D341Med (cell line): ENCODE measurements at regions not wholly inside any gene's neighbourhood (a gene's known extent, or its start where the extent isn't known, plus 50 kb on each side); places are given as distances from the start of the nearest gene placed in this dataset.
A peak's percentile ranks its signal among the peaks of the same experiment; 100 is the strongest.
"Not testable (repeated sequence)": the region's sequence is repeated elsewhere in the genome, so short reads cannot be mapped to it uniquely, and the experiment has no call there.

Source experiments
- DNase-seq: peaks from one replicate; pipeline ENCODE4 v3.0.0; 2012; ENCODE audit warnings: low spot score

- DNase-seq: no peak
Measured at GRCh38 chr13:107669391-107669993, 545.8 kb downstream of the LIG4 start.

- DNase-seq: no peak
Measured at GRCh38 chr13:107665926-107666458, 549.3 kb downstream of the LIG4 start.

DNA sequence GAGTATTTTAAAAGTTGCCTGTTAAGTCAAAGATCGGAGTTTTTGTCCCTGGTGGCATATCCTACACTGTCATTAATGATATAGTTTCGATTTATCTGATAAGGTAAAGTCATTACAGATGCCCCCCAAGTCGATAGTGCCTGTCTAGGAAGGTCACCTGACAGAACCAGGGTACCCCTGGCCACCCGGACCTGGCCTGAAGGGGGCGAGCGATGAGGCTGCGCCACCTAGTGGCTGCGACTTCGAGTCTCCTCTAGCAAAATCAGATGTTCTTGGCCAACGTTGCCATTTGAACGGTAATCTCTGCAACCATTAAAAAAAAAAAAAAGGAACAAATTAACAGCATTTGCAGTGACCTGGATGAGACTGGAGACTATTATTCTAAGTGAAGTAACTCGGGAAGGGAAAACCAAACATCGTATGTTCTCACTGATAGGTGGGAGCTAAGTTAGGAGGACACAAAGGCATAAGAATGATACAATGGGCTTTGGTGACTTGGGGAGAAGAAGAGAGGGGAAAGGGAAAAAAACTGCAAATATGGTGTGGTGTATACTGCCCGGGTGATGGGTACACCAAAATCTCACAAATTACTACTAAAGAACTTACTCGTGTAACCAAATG is 565.1 kb downstream of the LIG4 start:
- peak; percentile 79 for DNase-seq

- no peak for DNase-seq
Measured at GRCh38 chr13:107649079-107649478, 566.3 kb downstream of the LIG4 start.

DNA sequence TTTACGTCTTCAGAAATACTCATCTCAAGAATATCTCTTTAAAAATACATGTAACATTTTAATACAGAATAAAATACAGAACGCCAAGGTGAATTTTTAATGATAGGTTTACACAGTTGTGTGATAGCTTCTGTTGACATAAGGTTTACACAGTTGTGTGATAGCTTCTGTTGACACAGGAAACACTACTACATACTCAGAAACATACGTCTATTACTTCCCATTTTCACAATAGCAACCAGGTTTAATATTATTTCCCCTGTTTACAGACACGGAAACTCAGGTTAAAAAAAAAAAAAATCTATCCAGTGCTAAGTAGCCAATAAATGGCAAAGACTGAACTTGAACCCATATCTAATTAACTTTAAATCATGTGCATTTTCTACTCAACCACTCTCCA is 571.2 kb downstream of the LIG4 start:
- DNase-seq: no peak

DNA sequence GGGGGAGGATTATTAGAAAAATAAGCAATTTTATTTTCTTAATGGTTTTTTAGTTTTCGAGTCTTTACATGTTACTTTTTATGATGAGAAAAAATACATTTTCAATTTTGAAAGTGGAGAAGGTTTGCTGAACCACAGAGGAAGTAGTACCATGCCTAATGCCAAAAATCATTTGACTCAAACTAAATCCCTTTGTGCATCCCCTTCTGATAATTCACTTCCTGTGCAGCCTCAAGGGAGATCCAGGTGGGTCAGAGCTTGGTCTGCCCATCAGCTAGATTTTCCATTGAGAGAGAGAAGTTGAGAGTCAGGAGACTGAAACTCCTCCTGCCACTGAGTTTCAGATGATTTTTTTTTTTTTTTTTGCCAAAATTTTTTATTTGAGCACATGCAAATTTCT is 571.7 kb downstream of the LIG4 start:
- no peak for DNase-seq

- no peak for DNase-seq
Measured at GRCh38 chr13:107642831-107643230, 572.5 kb downstream of the LIG4 start.

GRCh38 chr13:107641574-107641973 is 573.8 kb downstream of the LIG4 start:
- no peak for DNase-seq

DNA sequence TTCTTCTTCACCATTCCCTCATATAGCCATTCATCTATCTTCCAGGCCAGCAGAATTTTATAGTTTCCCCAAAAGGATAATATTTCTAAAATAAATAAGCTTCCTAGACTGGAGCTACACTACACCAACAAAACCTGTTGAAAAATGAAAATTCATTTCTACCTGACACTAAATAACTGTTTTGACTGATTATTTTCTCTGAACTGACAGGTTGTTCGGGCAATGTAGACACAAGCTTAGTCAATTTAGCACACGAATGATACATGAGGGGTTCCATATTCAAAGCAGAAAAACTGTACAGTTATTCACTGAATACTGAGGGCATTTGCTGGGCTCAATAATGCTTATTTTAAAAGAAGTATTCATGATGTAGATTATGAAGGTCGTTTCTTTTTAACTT is 589.7 kb downstream of the LIG4 start:
- no peak for DNase-seq

GRCh38 chr13:107617527-107617926 is 597.8 kb downstream of the LIG4 start:
- DNase-seq: no peak

- no peak for DNase-seq
Measured at GRCh38 chr13:107612376-107612775, 603.0 kb downstream of the LIG4 start.

GRCh38 chr13:107608736-107609135 is 606.6 kb downstream of the LIG4 start:
- no peak for DNase-seq

- DNase-seq: no peak
Measured at GRCh38 chr13:107600971-107601370, 614.4 kb downstream of the LIG4 start.

GRCh38 chr13:107596306-107596705 is 619.0 kb downstream of the LIG4 start:
- DNase-seq: not testable (repeated sequence)

DNA sequence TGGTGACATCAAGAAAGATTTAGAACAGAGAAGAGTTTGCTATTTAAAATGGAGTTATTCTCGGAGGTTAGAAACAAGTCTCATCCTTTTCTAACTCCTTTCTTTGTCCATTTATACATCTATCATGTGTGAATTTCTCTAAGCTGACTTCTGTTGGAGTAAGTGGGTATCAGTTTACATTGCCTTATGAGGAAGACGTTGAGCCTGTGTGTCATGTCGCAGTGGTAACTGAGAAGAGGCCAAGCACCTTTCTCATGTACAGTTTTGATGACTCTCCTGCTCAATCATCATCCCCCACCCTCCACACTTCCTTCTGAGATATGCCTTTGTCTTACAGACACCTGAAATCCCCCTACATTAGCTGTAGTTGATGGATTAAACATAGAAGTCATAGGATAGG is 624.8 kb downstream of the LIG4 start:
- no peak for DNase-seq

DNA sequence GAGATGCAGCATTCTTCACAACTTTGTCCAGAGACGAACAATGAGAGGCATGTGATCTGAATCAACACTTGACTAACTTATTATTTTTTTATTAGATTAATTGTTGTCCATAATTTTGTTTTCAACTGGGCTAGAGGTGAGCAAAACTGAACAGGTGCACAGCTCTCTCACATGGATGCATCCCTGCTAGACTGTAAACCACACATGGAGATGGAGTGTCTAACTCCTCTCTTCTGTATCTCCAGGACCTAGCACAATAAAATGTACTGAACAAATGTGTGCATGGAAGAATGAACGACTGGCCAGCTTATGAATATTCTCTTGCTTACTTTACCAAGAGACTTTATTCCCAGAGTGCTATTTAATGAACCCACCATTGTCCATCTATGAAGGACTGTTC is 627.7 kb downstream of the LIG4 start:
- no peak for DNase-seq

GRCh38 chr13:107586216-107586615 is 629.1 kb downstream of the LIG4 start:
- DNase-seq: no peak

- DNase-seq: no peak
Measured at GRCh38 chr13:107585469-107586180, 629.7 kb downstream of the LIG4 start.

GRCh38 chr13:107582171-107582570 is 633.2 kb downstream of the LIG4 start:
- DNase-seq: no peak

DNA sequence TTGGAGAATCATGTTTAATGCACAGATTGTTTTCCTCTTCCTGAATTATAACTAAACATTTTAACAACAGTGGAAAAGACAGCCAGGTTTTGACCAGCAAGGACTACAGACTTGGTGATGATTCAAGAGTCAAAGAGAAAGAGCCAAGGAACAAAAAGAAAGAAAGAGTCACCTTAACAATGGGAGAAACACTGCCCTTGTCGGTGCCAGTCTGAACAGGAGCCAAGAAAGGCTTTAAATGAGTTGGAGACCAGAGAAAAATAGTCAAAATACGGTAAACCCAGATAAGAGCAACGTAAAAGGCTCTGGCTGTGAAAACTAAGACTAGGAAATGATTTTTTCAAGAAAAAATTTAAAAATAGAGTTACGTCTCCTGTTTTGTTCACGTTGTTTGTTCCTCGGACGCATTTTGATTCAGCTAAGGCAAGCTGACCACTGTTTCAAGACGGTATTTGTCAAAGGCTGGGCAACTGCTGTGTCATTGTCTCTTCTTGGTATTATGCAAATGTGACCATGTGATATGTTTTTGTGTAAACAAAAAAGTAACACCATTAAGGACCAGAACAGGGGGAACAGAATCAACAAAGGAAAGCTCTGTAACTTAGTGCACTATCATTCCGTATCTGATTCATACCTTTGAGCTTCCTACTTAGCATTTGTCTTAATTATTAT is 634.5 kb downstream of the LIG4 start:
- DNase-seq: no peak

- no peak for DNase-seq
Measured at GRCh38 chr13:107576430-107576829, 638.9 kb downstream of the LIG4 start.

- DNase-seq: no peak
Measured at GRCh38 chr13:107574517-107575210, 640.7 kb downstream of the LIG4 start.
